Activated T-cell treated with anti-CD3 and anti-CD28 coated beads, Interleukin-2, amount 50 U/mL, for 1 hour (primary cell): ENCODE measurements at regions not wholly inside any gene's neighbourhood (a gene's known extent, or its start where the extent isn't known, plus 50 kb on each side); places are given as distances from the start of the nearest gene placed in this dataset.
A peak's percentile ranks its signal among the peaks of the same experiment; 100 is the strongest.
"Not testable (repeated sequence)": the region's sequence is repeated elsewhere in the genome, so short reads cannot be mapped to it uniquely, and the experiment has no call there.

Experiments used
- DNase-seq: peaks from one replicate; pipeline ENCODE4 v3.0.0-alpha.2; 2020

- DNase-seq, result no peak
Observed at GRCh38 chr4:153076861-153077260, 127.4 kb upstream of the TRIM2 start.

GRCh38 chr4:153079857-153080391 lies 124.3 kb upstream of the TRIM2 start:
- DNase-seq, result no peak

- DNase-seq, result no peak
Observed at GRCh38 chr4:153081006-153081580, 123.2 kb upstream of the TRIM2 start.

GRCh38 chr4:153081693-153082092 lies 122.5 kb upstream of the TRIM2 start:
- DNase-seq, result no peak

GRCh38 chr4:153082322-153083301 lies 121.6 kb upstream of the TRIM2 start:
- DNase-seq, result no peak

- DNase-seq, result peak; percentile 43
Observed at GRCh38 chr4:153083447-153083947, 120.7 kb upstream of the TRIM2 start.

GRCh38 chr4:153084224-153084979 lies 119.8 kb upstream of the TRIM2 start:
- no peak for DNase-seq

GRCh38 chr4:153084980-153085630 lies 119.1 kb upstream of the TRIM2 start:
- DNase-seq, result peak; percentile 92

- DNase-seq, result no peak
Observed at GRCh38 chr4:153087671-153088194, 116.5 kb upstream of the TRIM2 start.

GRCh38 chr4:153089742-153090141 lies 114.5 kb upstream of the TRIM2 start:
- no peak for DNase-seq

GRCh38 chr4:153090181-153090580 lies 114.1 kb upstream of the TRIM2 start:
- no peak for DNase-seq

GRCh38 chr4:153090670-153091385 lies 113.4 kb upstream of the TRIM2 start:
- no peak for DNase-seq

GRCh38 chr4:153093396-153093795 lies 110.8 kb upstream of the TRIM2 start:
- no peak for DNase-seq

- no peak for DNase-seq
Observed at GRCh38 chr4:153093802-153094201, 110.4 kb upstream of the TRIM2 start.

- no peak for DNase-seq
Observed at GRCh38 chr4:153094435-153094834, 109.8 kb upstream of the TRIM2 start.

GRCh38 chr4:153095448-153096204 lies 108.6 kb upstream of the TRIM2 start:
- DNase-seq, result no peak

GRCh38 chr4:153096344-153096743 lies 107.9 kb upstream of the TRIM2 start:
- DNase-seq, result no peak

GRCh38 chr4:153098427-153098826 lies 105.8 kb upstream of the TRIM2 start:
- no peak for DNase-seq

GRCh38 chr4:153099391-153100140 lies 104.7 kb upstream of the TRIM2 start:
- DNase-seq, result no peak

- DNase-seq, result not testable (repeated sequence)
Observed at GRCh38 chr4:153106736-153107135, 97.5 kb upstream of the TRIM2 start.
